H9 (cell line): ENCODE measurements at regions not wholly inside any gene's neighbourhood (a gene's known extent, or its start where the extent isn't known, plus 50 kb on each side); places are given as distances from the start of the nearest gene placed in this dataset.

Source experiments
- DNase-seq: peaks from one replicate; pipeline ENCODE4 v3.0.0-alpha.2; 2017
- H2AFZ ChIP-seq: one replicate; pipeline ENCODE4 v1.6.1; 2013; ENCODE audit warnings: mild to moderate bottlenecking, low read length, control low read depth, moderate library complexity
- H2AK5ac ChIP-seq: 2 replicates; pipeline ENCODE4 v1.6.1; 2013; ENCODE audit warnings: low read length, control low read depth, mixed read lengths; ENCODE audit not compliant: insufficient read length
- H2BK120ac ChIP-seq: one replicate; pipeline ENCODE4 v1.6.1; 2013; ENCODE audit warnings: low read depth, mild to moderate bottlenecking, low read length, control low read depth, inconsistent platforms; ENCODE audit not compliant: poor library complexity, severe bottlenecking
- H2BK12ac ChIP-seq: 2 replicates; pipeline ENCODE4 v1.6.1; 2013; ENCODE audit warnings: low read length, control low read depth, mixed read lengths, low read depth; ENCODE audit not compliant: insufficient read length
- H2BK15ac ChIP-seq: 2 replicates; pipeline ENCODE4 v1.6.1; 2013; ENCODE audit warnings: low read depth, low read length, control low read depth
- H2BK20ac ChIP-seq: one replicate; pipeline ENCODE4 v1.6.1; 2013; ENCODE audit warnings: low read depth, mild to moderate bottlenecking, low read length, control low read depth, inconsistent platforms; ENCODE audit not compliant: poor library complexity, severe bottlenecking
- H2BK5ac ChIP-seq: 2 replicates; pipeline ENCODE4 v1.6.1; 2013; ENCODE audit warnings: low read length, control low read depth, mixed read lengths; ENCODE audit not compliant: insufficient read length
- H3K14ac ChIP-seq: 2 replicates; pipeline ENCODE4 v1.6.1; 2013; ENCODE audit warnings: low read length, control low read depth; ENCODE audit not compliant: insufficient read depth
- H3K18ac ChIP-seq: 2 replicates; pipeline ENCODE4 v1.6.1; 2013; ENCODE audit warnings: low read depth, mild to moderate bottlenecking, mixed read lengths, low read length, control low read depth; ENCODE audit not compliant: insufficient read length
- H3K23ac ChIP-seq: 2 replicates; pipeline ENCODE4 v1.6.1; 2013; ENCODE audit warnings: low read length, control low read depth, mixed read lengths, low read depth; ENCODE audit not compliant: insufficient read length
- H3K23me2 ChIP-seq: 2 replicates; pipeline ENCODE4 v1.6.1; 2013; ENCODE audit warnings: low read depth, mild to moderate bottlenecking, mixed read lengths, low read length, control low read depth; ENCODE audit not compliant: insufficient read length, poor library complexity, severe bottlenecking
- H3K27ac ChIP-seq: 2 replicates; pipeline ENCODE4 v1.5.1; 2013; ENCODE audit warnings: low read length, control low read depth, mixed read lengths, low read depth; ENCODE audit not compliant: insufficient read length
- H3K27me3 ChIP-seq: 2 replicates; pipeline ENCODE4 v1.6.1; 2013; ENCODE audit warnings: low read length, control low read depth, inconsistent platforms; ENCODE audit not compliant: insufficient read depth
- H3K4ac ChIP-seq: 2 replicates; pipeline ENCODE4 v1.6.1; 2013; ENCODE audit warnings: low read depth, mild to moderate bottlenecking, control low read depth, inconsistent platforms, low read length, moderate library complexity
- H3K4me1 ChIP-seq: 2 replicates; pipeline ENCODE4 v1.6.1; 2013; ENCODE audit warnings: low read length, control low read depth, inconsistent platforms; ENCODE audit not compliant: insufficient read depth
- H3K4me2 ChIP-seq: 2 replicates; pipeline ENCODE4 v1.6.1; 2013; ENCODE audit warnings: low read length, control low read depth, mixed read lengths; ENCODE audit not compliant: insufficient read length, insufficient read depth
- H3K56ac ChIP-seq: 2 replicates; pipeline ENCODE4 v1.6.1; 2013; ENCODE audit warnings: low read depth, mild to moderate bottlenecking, mixed read lengths, low read length, control low read depth; ENCODE audit not compliant: insufficient read length
- H3K79me1 ChIP-seq: 2 replicates; pipeline ENCODE4 v1.6.1; 2013; ENCODE audit warnings: low read depth, mild to moderate bottlenecking, moderate library complexity, low read length, control low read depth, inconsistent platforms; ENCODE audit not compliant: insufficient read depth, poor library complexity, severe bottlenecking
- H3K79me2 ChIP-seq: 2 replicates; pipeline ENCODE4 v1.6.1; 2013; ENCODE audit warnings: low read length, control low read depth, inconsistent platforms; ENCODE audit not compliant: insufficient read depth
- H3K9ac ChIP-seq: 2 replicates; pipeline ENCODE4 v1.6.1; 2013; ENCODE audit warnings: low read length, control low read depth, mixed read lengths; ENCODE audit not compliant: insufficient read length; ENCODE audit errors: extremely low read depth
- H3K9me3 ChIP-seq: one replicate; pipeline ENCODE4 v1.6.1; 2013; ENCODE audit warnings: low read depth, low read length, inconsistent platforms; ENCODE audit not compliant: control insufficient read depth
- H3T11ph ChIP-seq: one replicate; pipeline ENCODE4 v1.6.1; 2013; ENCODE audit warnings: mild to moderate bottlenecking, low read length, control low read depth, inconsistent platforms
- H4K20me1 ChIP-seq: one replicate; pipeline ENCODE4 v1.6.1; 2013; ENCODE audit not compliant: control insufficient read depth, insufficient read length, insufficient read depth
- H4K5ac ChIP-seq: 2 replicates; pipeline ENCODE4 v1.6.1; 2013; ENCODE audit warnings: low read depth, mild to moderate bottlenecking, mixed read lengths, low read length, control low read depth; ENCODE audit not compliant: insufficient read length
- H4K8ac ChIP-seq: replicated peaks from 2 replicates; pipeline ENCODE4 v1.6.1; 2013; ENCODE audit warnings: low read length, control low read depth, mixed read lengths, low read depth; ENCODE audit not compliant: insufficient read length
- H4K91ac ChIP-seq: 2 replicates; pipeline ENCODE4 v1.6.1; 2013; ENCODE audit warnings: low read depth, mild to moderate bottlenecking, moderate library complexity, mixed read lengths, low read length, control low read depth; ENCODE audit not compliant: insufficient read length
- H3K27ac Mint-ChIP-seq, 3 experiments: 2 replicates in 2 of 3; 3 replicates in 1 of 3; pipeline ENCODE4 v1.8.0; 2020 to 2021; ENCODE audit warnings: mixed read lengths in 3 of 3, mild to moderate bottlenecking in 1 of 3, moderate library complexity in 1 of 3
- H3K27me3 Mint-ChIP-seq: 2 replicates; pipeline ENCODE4 v1.8.0; 2021; ENCODE audit warnings: low read depth, mild to moderate bottlenecking, moderate library complexity, mixed read lengths
- H3K36me3 Mint-ChIP-seq, 3 experiments: 2 replicates in 2 of 3; 3 replicates in 1 of 3; pipeline ENCODE4 v1.8.0; 2020 to 2021; ENCODE audit warnings: low read depth in 3 of 3, mixed read lengths in 3 of 3; ENCODE audit not compliant: insufficient read depth in 1 of 3
- H3K4me1 Mint-ChIP-seq, 2 experiments: 2 replicates each; pipeline ENCODE4 v1.8.0; 2020; ENCODE audit warnings: mixed read lengths in 2 of 2
- H3K4me3 Mint-ChIP-seq, 2 experiments: 2 replicates in 1 of 2; 3 replicates in 1 of 2; pipeline ENCODE4 v1.8.0; 2020 to 2021; ENCODE audit warnings: mild to moderate bottlenecking in 2 of 2, mixed read lengths in 2 of 2, moderate library complexity in 1 of 2
- H3K9me3 Mint-ChIP-seq, 2 experiments: 2 replicates in 1 of 2; 3 replicates in 1 of 2; pipeline ENCODE4 v1.8.0; 2020; ENCODE audit warnings: mild to moderate bottlenecking in 2 of 2, mixed read lengths in 2 of 2, moderate library complexity in 1 of 2
- WGBS: extraction: QIAGEN DNeasy Blood & Tissue Kit; methylation state at CpG from one replicate; pipeline ENCODE4 v1.1.7; 2013; ENCODE audit warnings: missing lambda C conversion rate, low lambda C conversion rate, mixed read lengths; ENCODE audit not compliant: insufficient read length; ENCODE audit errors: extremely low coverage; 5-methylcytosine and 5-hydroxymethylcytosine counted together
- TF ChIP-seq, protein P1 (sequence below): fragments of 200-600 bp; sonication (generic); conservative IDR thresholded peaks from 3 replicates; pipeline ENCODE4 v1.8.0; 2021; ENCODE audit warnings: antibody characterized with exemption, mild to moderate bottlenecking

DNA sequence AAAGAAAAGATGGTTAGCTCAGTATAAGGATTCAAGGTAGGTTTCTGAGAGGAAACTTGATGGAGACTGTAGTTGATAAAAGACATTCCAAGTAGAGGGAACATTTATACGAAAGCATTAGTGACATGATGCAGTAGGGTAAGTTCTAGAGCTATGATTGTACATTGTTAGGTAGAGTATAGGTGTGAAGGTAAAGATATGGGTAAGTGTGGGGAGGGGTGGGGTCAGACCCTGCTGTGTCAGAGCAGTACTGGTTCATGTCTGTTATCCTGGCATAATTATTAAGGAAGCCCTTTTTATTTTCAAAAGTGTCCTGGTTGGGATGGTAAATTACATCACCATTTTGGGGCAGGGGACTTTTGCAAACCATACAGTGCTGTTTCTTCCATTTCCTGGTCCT, 635.8 kb downstream of the COL12A1 start:
- H3T11ph ChIP-seq, result no peak overlapping the region
- no peaks in the 10 kb centered on the region for H4K20me1 ChIP-seq
- H2BK15ac ChIP-seq, result no peak overlapping the region
- no peak overlapping the region for H4K5ac ChIP-seq
- no peak overlapping the region for H4K8ac ChIP-seq
- no peak overlapping the region for H3K4me3 Mint-ChIP-seq
- H3K79me2 ChIP-seq, result no peaks in the 10 kb centered on the region
- H3K27me3 ChIP-seq, result no peaks in the 10 kb centered on the region
- H2BK12ac ChIP-seq, result no peak overlapping the region
- WGBS, result no CpG with 5 or more reads among the region's 1 CpG
- H3K27ac Mint-ChIP-seq, result no peak overlapping the region
- H3K27me3 Mint-ChIP-seq, result no peaks in the 10 kb centered on the region; the same call in 1 of the 2 replicates
- H2BK20ac ChIP-seq, result no peak overlapping the region
- H3K56ac ChIP-seq, result no peak overlapping the region
- no peak overlapping the region for H3K4ac ChIP-seq
- no peak overlapping the region for H3K14ac ChIP-seq
- no peaks in the 10 kb centered on the region for H3K4me1 Mint-ChIP-seq
- H2AK5ac ChIP-seq, result no peak overlapping the region
- no peaks in the 10 kb centered on the region for H3K4me1 ChIP-seq
- no peaks in the 10 kb centered on the region for H3K36me3 Mint-ChIP-seq
- H3K79me1 ChIP-seq, result no peaks in the 10 kb centered on the region
- H3K23me2 ChIP-seq, result no peaks in the 10 kb centered on the region
- H3K9ac ChIP-seq, result no peak overlapping the region
- no peak overlapping the region for H2BK120ac ChIP-seq
- no peak overlapping the region for H3K4me2 ChIP-seq
- no peaks in the 10 kb centered on the region for H3K9me3 ChIP-seq
- DNase-seq, result no peak
- no peaks in the 10 kb centered on the region for H3K9me3 Mint-ChIP-seq
- no peak overlapping the region for H3K23ac ChIP-seq
- no peak overlapping the region for H2BK5ac ChIP-seq
- no peak overlapping the region for H2AFZ ChIP-seq
- H3K27ac ChIP-seq, result no peak overlapping the region
- H3K18ac ChIP-seq, result no peak overlapping the region
- H4K91ac ChIP-seq, result no peak overlapping the region
- TF ChIP-seq, protein P1, sequence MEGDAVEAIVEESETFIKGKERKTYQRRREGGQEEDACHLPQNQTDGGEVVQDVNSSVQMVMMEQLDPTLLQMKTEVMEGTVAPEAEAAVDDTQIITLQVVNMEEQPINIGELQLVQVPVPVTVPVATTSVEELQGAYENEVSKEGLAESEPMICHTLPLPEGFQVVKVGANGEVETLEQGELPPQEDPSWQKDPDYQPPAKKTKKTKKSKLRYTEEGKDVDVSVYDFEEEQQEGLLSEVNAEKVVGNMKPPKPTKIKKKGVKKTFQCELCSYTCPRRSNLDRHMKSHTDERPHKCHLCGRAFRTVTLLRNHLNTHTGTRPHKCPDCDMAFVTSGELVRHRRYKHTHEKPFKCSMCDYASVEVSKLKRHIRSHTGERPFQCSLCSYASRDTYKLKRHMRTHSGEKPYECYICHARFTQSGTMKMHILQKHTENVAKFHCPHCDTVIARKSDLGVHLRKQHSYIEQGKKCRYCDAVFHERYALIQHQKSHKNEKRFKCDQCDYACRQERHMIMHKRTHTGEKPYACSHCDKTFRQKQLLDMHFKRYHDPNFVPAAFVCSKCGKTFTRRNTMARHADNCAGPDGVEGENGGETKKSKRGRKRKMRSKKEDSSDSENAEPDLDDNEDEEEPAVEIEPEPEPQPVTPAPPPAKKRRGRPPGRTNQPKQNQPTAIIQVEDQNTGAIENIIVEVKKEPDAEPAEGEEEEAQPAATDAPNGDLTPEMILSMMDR, result no peak
